Trophoblast cell (in vitro differentiated cells and primary cell): ENCODE measurements at regions not wholly inside any gene's neighbourhood (a gene's known extent, or its start where the extent isn't known, plus 50 kb on each side); places are given as distances from the start of the nearest gene placed in this dataset.
"Not testable (repeated sequence)": the region's sequence is repeated elsewhere in the genome, so short reads cannot be mapped to it uniquely, and the experiment has no call there.

Source experiments
- DNase-seq, 2 donors: peaks; one replicate each; pipeline ENCODE4 v3.0.0-alpha.2; 2016
- H2AFZ ChIP-seq: 2 replicates; pipeline ENCODE4 v1.6.1; 2013; ENCODE audit warnings: low read length, moderate library complexity, mild to moderate bottlenecking; ENCODE audit not compliant: insufficient read depth, poor library complexity
- H2AK5ac ChIP-seq: 2 replicates; pipeline ENCODE4 v1.6.1; 2013; ENCODE audit warnings: mild to moderate bottlenecking, low read length
- H2BK120ac ChIP-seq: 2 replicates; pipeline ENCODE4 v1.6.1; 2013; ENCODE audit warnings: low read length, mild to moderate bottlenecking, moderate library complexity; ENCODE audit not compliant: insufficient read depth, poor library complexity
- H2BK12ac ChIP-seq: 2 replicates; pipeline ENCODE4 v1.6.1; 2013; ENCODE audit warnings: mild to moderate bottlenecking, low read length, moderate library complexity
- H2BK5ac ChIP-seq: 2 replicates; pipeline ENCODE4 v1.6.1; 2013; ENCODE audit warnings: low read length, low read depth, moderate library complexity, mild to moderate bottlenecking; ENCODE audit not compliant: poor library complexity
- H3K14ac ChIP-seq: 2 replicates; pipeline ENCODE4 v1.6.1; 2013; ENCODE audit warnings: mild to moderate bottlenecking, low read length
- H3K18ac ChIP-seq: 2 replicates; pipeline ENCODE4 v1.6.1; 2013; ENCODE audit warnings: mild to moderate bottlenecking, low read length
- H3K23ac ChIP-seq: 2 replicates; pipeline ENCODE4 v1.6.1; 2013; ENCODE audit warnings: low read length
- H3K27ac ChIP-seq: 2 replicates; pipeline ENCODE4 v1.5.1; 2013; ENCODE audit warnings: low read depth, mild to moderate bottlenecking, inconsistent platforms, low read length, moderate library complexity
- H3K27me3 ChIP-seq: 2 replicates; pipeline ENCODE4 v1.6.1; 2013; ENCODE audit warnings: inconsistent platforms, mild to moderate bottlenecking, low read length, moderate library complexity; ENCODE audit not compliant: insufficient read depth
- H3K36me3 ChIP-seq, 2 experiments: 1 replicate in 1 of 2; 2 replicates in 1 of 2; pipeline ENCODE4 v1.6.1; 2013; ENCODE audit warnings: low read length in 2 of 2, mild to moderate bottlenecking in 2 of 2, moderate library complexity in 1 of 2; ENCODE audit not compliant: insufficient read depth in 2 of 2, control insufficient read depth in 1 of 2
- H3K4ac ChIP-seq: 2 replicates; pipeline ENCODE4 v1.6.1; 2013; ENCODE audit warnings: low read depth, mild to moderate bottlenecking, low read length, moderate library complexity
- H3K4me1 ChIP-seq, 2 experiments: 1 replicate in 1 of 2; 2 replicates in 1 of 2; pipeline ENCODE4 v1.6.1; 2013; ENCODE audit warnings: low read length in 2 of 2, mild to moderate bottlenecking in 2 of 2, moderate library complexity in 1 of 2; ENCODE audit not compliant: insufficient read depth in 2 of 2, control insufficient read depth in 1 of 2
- H3K4me2 ChIP-seq: 2 replicates; pipeline ENCODE4 v1.6.1; 2013; ENCODE audit warnings: inconsistent platforms, mild to moderate bottlenecking, low read length, moderate library complexity
- H3K4me3 ChIP-seq: 2 replicates; pipeline ENCODE4 v1.5.1; 2013; ENCODE audit warnings: mild to moderate bottlenecking, low read depth, low read length, inconsistent platforms
- H3K79me1 ChIP-seq: one replicate; pipeline ENCODE4 v1.6.1; 2013; ENCODE audit warnings: low read length
- H3K79me2 ChIP-seq: 2 replicates; pipeline ENCODE4 v1.6.1; 2013; ENCODE audit warnings: low read length, mild to moderate bottlenecking; ENCODE audit not compliant: control insufficient read depth, insufficient read depth, poor library complexity
- H3K9ac ChIP-seq: 2 replicates; pipeline ENCODE4 v1.6.1; 2013; ENCODE audit warnings: mild to moderate bottlenecking, low read length
- H3K9me3 ChIP-seq: 2 replicates; pipeline ENCODE4 v1.6.1; 2013; ENCODE audit warnings: low read depth, mild to moderate bottlenecking, control low read depth, inconsistent platforms, low read length; ENCODE audit not compliant: insufficient read depth
- H4K12ac ChIP-seq: 2 replicates; pipeline ENCODE4 v1.6.1; 2013; ENCODE audit warnings: low read depth, mild to moderate bottlenecking, low read length, moderate library complexity
- H4K8ac ChIP-seq: 2 replicates; pipeline ENCODE4 v1.6.1; 2013; ENCODE audit warnings: low read depth, mild to moderate bottlenecking, low read length, moderate library complexity
- H4K91ac ChIP-seq: one replicate; pipeline ENCODE4 v1.6.1; 2013; ENCODE audit warnings: low read depth, mild to moderate bottlenecking, low read length, moderate library complexity
- WGBS: extraction: QIAGEN DNeasy Blood & Tissue Kit; methylation state at CpG from one replicate; pipeline ENCODE4 v1.1.7; 2013; ENCODE audit warnings: missing lambda C conversion rate; ENCODE audit not compliant: insufficient read length, insufficient coverage; ENCODE audit errors: extremely low coverage; 5-methylcytosine and 5-hydroxymethylcytosine counted together

GRCh38 chr6:85344996-85345395 lies 104.9 kb upstream of the NT5E start:
- Histone ChIP-seq H4K8ac (no peak overlapping the region), H3K18ac (no peak overlapping the region), H2AK5ac (no peak overlapping the region), H3K4me2 (no peak overlapping the region), H3K23ac (no peak overlapping the region), H3K79me2 (no peaks in the 10 kb centered on the region), H2BK120ac (no peak overlapping the region), H3K9me3 (no peaks in the 10 kb centered on the region), H2BK5ac (no peak overlapping the region), H2BK12ac (no peak overlapping the region), H4K12ac (no peak overlapping the region), H2AFZ (no peak overlapping the region), H3K14ac (no peak overlapping the region), H3K36me3 (no peaks in the 10 kb centered on the region), H4K91ac (no peak overlapping the region), H3K79me1 (peaks cover 3% of the 10 kb centered on the region), H3K27me3 (no peaks in the 10 kb centered on the region), H3K4me1 (no peaks in the 10 kb centered on the region), H3K9ac (no peak overlapping the region), H3K27ac (no peak overlapping the region), H3K4me3 (no peak overlapping the region), H3K4ac (no peak overlapping the region)
- WGBS, result no CpG with 5 or more reads among the region's 1 CpG
- peak in 1 of 2 donors; percentile 62 for DNase-seq

DNA sequence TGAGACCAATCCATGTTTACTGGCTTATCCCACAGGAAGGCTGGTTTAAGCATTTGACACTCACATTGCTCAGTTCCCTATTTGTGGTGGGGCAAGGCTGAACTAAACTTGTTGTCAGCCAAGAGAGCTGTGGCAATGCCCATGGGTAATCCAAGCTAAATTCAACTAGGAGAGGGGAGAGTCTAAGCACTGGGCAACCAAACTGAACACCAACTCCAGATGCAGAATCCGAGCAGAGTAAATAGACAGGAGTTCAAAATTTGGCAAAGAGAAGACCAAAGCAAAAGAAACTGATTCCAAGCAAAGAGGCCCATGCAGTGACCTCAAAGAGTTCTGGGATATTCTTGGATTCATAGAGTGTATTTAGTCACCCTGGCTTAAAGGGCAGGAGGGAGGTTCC lies 106.5 kb upstream of the NT5E start:
- no peak overlapping the region for H4K12ac ChIP-seq

DNA sequence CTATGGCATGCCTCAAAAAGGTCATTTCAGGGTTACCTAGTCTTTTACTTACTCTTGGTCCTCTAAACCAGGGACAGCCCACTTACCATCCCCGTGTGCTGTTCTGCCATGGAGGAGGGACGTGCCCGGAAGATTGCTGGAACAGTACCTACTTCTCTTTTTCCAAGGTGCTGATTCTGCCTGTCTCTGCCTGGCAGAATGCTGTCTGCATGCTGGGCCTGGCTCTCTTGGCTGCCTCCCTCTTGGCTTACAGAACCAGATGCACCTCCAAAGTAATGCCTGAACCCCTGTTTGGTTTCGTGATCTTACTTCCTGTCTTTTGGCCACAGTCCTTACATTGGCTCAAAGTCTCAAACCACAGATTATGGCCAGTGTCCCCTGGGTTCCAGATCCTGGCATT lies 120.7 kb upstream of the NT5E start:
- Histone ChIP-seq H2BK12ac (no peak overlapping the region), H3K9me3 (no peaks in the 10 kb centered on the region), H3K9ac (no peak overlapping the region), H3K14ac (no peak overlapping the region), H2AFZ (no peak overlapping the region), H3K4me1 (no peaks in the 10 kb centered on the region), H4K12ac (no peak overlapping the region), H3K79me2 (no peaks in the 10 kb centered on the region), H3K23ac (no peak overlapping the region), H3K4me3 (no peak overlapping the region), H3K4ac (no peak overlapping the region), H4K8ac (no peak overlapping the region), H2BK120ac (no peak overlapping the region), H3K27ac (no peak overlapping the region), H3K4me2 (no peak overlapping the region), H4K91ac (no peak overlapping the region), H2BK5ac (no peak overlapping the region), H3K27me3 (no peaks in the 10 kb centered on the region), H3K79me1 (no peaks in the 10 kb centered on the region), H3K18ac (no peak overlapping the region), H2AK5ac (no peak overlapping the region), H3K36me3 (no peaks in the 10 kb centered on the region)
- WGBS, result no CpG with 5 or more reads among the region's 4 CpGs
- DNase-seq, result no peak

More for the DNA sequence above, 106.5 kb upstream of the NT5E start:
- Histone ChIP-seq H2AK5ac (no peak overlapping the region), H3K18ac (no peak overlapping the region), H4K8ac (no peak overlapping the region), H3K9ac (no peak overlapping the region), H3K36me3 (no peaks in the 10 kb centered on the region), H2BK5ac (no peak overlapping the region), H4K91ac (no peak overlapping the region), H2AFZ (no peak overlapping the region), H2BK120ac (no peak overlapping the region), H3K4me2 (no peak overlapping the region), H3K9me3 (no peaks in the 10 kb centered on the region), H3K4me3 (no peak overlapping the region), H3K79me2 (no peaks in the 10 kb centered on the region), H3K4ac (no peak overlapping the region), H3K27ac (no peak overlapping the region), H3K27me3 (no peaks in the 10 kb centered on the region), H3K14ac (no peak overlapping the region), H3K23ac (no peak overlapping the region), H3K4me1 (no peaks in the 10 kb centered on the region), H3K79me1 (peaks cover 3% of the 10 kb centered on the region), H2BK12ac (no peak overlapping the region)
- no CpG with 5 or more reads among the region's 1 CpG for WGBS
- no peak for DNase-seq

DNA sequence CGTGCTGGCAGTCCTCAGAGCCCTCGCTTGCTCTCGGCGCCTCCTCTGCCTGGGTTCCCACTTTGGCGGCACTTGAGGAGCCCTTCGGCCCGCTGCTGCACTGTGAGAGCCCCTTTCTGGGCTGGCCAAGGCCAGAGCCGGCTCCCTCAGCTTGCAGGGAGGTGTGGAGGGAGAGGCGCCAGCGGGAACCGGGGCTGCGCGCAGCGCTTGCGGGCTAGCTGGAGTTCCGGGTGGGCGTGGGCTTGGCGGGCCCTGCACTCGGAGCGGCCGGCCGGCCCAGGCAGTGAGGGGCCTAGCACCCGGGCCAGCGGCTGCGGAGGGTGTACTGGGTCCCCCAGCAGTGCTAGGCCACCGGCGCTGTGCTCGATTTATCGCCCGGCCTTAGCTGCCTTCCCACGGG lies 124.1 kb upstream of the NT5E start:
- not testable (repeated sequence) for H2AK5ac ChIP-seq, H3K18ac ChIP-seq, H3K79me2 ChIP-seq, H3K36me3 ChIP-seq, H2BK12ac ChIP-seq, H3K79me1 ChIP-seq, DNase-seq, H3K9ac ChIP-seq, H3K23ac ChIP-seq, H3K4me3 ChIP-seq, H4K12ac ChIP-seq, H2BK5ac ChIP-seq, H3K4me2 ChIP-seq, H2BK120ac ChIP-seq, H3K14ac ChIP-seq, H3K27ac ChIP-seq, H3K9me3 ChIP-seq, H4K8ac ChIP-seq, H3K4ac ChIP-seq, H3K4me1 ChIP-seq, H2AFZ ChIP-seq, H3K27me3 ChIP-seq, H4K91ac ChIP-seq
- WGBS, result no CpG with 5 or more reads among the region's 31 CpGs
